Smooth muscle cell of the brain vasculature (primary cell): ENCODE measurements at regions not wholly inside any gene's neighbourhood (a gene's known extent, or its start where the extent isn't known, plus 50 kb on each side); places are given as distances from the start of the nearest gene placed in this dataset.

Experiments
- DNase-seq: peaks from one replicate; pipeline ENCODE4 v3.0.0-alpha.2; 2012; ENCODE audit warnings: low read depth, low spot score

- no peak for DNase-seq
Measured at GRCh38 chr17:79423811-79424465, 186.9 kb downstream of the RBFOX3 start.

GRCh38 chr17:79422236-79422635, 188.6 kb downstream of the RBFOX3 start:
- DNase-seq: no peak

DNA sequence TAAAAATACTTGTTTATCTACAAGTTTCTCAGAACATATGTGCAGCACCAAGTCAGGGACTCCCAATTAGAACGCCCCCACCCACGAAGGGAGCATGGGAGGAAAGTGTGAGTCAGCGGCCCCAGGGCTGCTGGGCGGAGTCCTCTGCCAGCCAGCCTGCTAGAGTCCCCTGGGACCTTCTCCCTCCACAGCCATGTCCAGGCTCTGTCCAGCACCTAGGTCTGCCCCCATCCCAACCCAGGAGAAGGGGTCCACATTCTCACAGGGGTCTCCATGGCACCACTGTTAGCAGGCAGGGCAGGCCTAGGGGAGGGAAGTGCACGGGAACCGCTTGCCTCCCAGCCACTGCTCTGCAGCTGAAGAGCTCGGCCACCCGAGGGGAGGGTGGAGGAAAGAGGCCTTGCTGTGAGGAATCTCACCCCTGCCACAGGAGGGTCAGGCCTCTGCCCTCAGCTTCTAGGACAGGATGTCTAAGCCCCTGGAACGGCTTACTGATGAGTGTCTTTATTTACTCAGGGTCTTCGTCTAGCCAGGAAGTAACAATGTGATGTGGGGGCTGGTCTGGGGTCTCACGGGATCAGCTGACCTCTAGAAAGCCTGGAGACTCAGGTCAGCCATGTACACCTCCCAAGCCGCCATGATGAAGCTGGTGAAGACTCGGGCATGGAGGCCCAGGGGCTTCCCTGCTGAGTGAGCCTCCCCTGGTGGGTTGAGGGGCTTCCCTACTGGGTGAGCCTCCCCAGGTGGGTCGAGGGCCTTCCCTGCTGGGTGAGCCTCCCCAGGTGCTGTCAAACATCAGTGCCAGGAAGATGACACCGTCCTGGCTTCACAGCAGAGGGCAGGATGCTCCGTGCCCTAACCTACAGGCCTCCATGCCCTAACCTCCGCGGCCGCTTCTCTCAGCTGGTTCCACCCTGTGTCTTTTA, 190.3 kb downstream of the RBFOX3 start:
- no peak for DNase-seq

DNA sequence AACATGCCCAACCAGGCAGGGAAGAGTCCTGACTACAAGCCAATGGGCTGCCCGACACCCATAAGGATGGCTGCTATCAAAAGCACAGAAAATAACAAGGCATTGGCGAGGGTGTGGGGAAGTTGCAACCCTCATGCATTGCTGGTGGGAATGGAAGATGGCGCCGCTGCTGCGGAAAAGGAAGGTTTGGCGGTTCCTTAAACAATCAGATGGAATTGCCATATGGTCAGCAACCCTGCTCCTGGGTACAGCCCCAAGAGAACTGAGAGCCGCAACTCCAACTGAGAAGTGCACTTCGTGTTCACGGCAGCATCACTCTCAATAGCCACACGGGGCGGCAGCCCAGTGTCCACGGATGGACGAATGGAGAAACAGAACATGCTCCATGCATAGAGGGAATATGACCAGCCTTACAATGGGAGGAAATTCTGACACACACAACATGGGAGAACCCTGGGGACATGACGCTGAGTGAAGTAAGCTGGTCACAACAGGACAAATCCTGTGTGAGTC, 193.3 kb downstream of the RBFOX3 start:
- DNase-seq: no peak

- no peak for DNase-seq
Measured at GRCh38 chr17:79415909-79416308, 194.9 kb downstream of the RBFOX3 start.

- no peak for DNase-seq
Measured at GRCh38 chr17:79415365-79415764, 195.5 kb downstream of the RBFOX3 start.

GRCh38 chr17:79414793-79415211, 196.0 kb downstream of the RBFOX3 start:
- no peak for DNase-seq

DNA sequence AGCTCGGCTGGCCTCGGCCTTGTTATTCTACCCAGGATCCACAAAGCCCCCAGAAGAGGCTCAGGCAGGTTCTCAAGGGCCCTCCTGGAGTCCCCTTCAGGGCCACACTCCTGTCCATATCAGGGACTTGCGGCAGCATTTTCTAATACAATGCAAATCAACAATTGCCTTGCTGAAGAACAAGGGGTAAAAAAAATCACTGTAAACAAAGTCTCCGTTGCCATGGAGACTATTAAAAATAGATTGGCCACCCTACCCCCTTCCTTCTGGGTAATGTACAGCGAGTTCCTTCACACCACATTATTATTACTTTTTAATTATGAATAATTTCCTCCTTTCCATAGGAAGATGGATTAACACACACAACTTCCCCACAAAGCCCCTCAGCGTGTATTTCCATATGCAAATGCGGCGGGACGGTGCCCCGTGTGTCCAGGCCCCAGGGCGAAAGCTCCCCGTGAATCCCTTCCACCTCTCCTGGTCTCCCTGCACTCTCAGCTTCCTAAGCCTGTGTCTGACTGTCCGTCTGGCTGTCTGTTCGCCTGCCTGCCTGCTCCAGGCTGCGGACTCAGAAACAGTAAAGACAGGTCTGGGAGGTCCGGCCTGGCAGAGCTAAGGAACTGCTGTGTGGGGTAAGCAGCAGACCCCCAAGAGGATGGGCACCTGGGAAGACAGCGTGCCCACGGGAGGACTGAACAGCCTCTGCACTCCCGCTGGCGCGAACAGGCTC, 196.6 kb downstream of the RBFOX3 start:
- no peak for DNase-seq

GRCh38 chr17:79413611-79414010, 197.2 kb downstream of the RBFOX3 start:
- no peak for DNase-seq

DNA sequence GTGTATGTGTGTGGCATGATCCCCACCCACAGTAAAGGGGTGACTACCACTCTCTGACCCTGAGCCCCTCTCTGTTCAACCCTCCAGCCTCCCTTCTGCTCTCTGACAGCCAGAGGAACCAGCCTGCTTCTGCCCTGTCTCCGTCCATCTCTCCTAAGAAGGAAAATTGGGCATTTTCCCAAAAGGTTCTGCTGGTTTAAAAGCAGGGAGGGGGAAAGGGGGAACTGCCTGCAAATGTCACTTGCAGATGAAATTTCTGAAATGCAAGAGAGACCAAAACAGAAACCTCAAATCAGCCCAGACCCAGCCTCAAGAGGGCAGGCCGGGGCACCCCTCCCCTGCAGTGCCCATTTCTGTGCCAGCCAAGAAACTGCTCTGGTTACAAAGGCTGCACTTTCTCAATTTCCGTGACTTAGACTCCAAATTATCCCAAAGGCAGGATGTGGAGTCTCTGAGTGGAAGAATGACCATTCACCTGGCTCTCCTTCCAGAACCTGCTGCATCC, 197.9 kb downstream of the RBFOX3 start:
- DNase-seq: no peak

DNA sequence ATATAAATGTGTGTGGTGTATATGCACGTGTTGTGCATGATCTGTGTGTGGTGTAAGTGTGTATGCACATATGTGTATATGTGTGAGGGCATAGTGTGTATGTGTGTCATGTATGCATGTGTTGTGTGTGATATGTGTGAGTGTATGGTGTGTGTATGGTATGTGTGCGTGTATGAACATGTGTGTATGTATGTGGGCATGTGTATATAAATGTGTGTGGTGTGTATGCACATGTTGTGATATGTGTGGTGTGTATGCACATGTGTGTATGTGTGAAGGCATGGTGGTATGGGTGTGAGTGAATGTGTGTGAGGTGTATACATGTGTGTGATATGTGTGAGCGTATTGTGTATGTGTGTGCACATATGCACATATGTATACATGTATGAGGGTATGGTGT, 198.7 kb downstream of the RBFOX3 start:
- no peak for DNase-seq

DNA sequence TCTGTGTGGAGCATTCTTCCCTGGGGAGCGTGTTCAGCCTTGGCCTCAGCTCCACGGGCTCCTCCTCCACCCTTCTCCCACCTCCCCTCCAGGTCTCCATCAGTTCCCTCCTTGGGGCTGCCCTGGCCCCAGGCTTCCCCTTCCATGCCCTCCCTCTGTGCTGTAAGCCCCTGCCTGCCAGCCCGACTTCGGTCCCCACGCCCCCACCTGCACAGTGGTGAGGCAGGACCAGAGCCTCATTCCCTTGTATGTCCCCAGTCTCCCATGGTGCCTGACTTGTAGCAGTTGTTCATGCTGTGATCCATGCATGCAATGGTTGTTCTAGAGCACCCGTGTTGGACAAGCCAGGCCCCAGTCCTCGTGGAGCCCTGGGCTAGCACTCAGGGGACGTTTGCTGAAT, 199.4 kb downstream of the RBFOX3 start:
- DNase-seq: no peak

DNA sequence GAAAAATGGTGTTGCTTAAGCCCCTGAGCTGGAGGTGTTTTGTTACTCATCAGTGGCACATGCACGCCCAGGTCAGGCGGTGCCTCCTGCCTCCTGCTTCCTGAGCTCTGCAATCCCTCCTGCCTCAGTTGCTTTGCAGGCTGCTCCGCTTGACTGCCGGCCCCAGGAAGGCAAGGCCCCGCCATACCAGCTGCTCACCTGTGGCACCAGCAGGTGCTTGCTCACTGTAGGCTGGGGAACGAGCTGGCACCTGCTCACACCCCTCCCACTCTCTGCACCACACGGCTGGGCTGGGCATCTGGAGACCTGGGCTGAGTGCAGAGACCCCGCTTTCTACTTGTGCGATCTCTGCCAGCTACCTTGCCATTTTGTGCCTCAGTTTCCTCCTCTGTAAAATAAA, 200.2 kb downstream of the RBFOX3 start:
- DNase-seq: no peak

DNA sequence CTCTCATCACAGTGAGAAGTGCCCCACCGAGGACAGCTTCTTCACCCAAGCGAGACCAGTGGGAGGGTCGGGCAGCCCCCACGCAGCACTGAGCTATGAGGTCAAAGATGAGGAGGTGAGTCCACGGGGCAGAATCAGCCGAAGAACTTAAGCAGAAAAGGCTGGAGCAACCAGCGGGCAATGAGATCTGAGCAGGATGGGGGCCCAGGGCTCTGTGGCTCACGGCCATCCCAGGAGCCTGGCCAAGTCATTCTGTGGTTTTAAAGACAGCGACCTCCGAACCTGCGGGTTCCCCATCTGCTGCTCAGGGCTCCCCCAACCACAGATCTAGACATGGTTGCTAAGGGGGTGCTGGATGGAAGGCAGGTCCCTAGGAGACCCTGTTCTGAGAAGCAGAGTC, 202.6 kb downstream of the RBFOX3 start:
- DNase-seq: no peak

DNA sequence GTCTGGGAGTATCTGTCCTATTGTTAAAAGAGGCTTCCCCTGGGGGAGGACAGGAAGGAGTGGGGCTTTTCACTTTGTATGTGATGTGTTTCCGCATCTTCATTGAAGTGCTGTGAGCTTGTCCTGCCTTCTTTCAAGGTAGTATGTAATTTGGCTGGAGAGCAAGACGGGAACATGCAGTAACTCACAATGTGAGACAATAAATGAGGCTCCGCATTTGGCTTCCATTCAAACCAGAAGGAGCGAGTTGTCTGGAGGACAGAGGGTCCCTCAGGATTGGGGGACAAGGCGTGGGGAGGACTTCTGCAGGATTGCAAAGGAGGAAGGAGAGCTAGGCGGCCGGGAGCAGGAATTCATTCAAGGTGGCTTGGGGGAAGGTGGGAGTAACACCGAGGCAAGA, 203.5 kb downstream of the RBFOX3 start:
- no peak for DNase-seq

- DNase-seq: no peak
Measured at GRCh38 chr17:79406316-79406715, 204.5 kb downstream of the RBFOX3 start.

- no peak for DNase-seq
Measured at GRCh38 chr17:79405823-79406222, 205.0 kb downstream of the RBFOX3 start.

GRCh38 chr17:79404136-79404911, 206.5 kb downstream of the RBFOX3 start:
- no peak for DNase-seq

GRCh38 chr17:79401704-79402674, 208.9 kb downstream of the RBFOX3 start:
- DNase-seq: no peak
